OCI-LY3 (cell line): ENCODE measurements at regions not wholly inside any gene's neighbourhood (a gene's known extent, or its start where the extent isn't known, plus 50 kb on each side); places are given as distances from the start of the nearest gene placed in this dataset.

Experiments used
- H2AFZ ChIP-seq: fragments of 200-600, 300-600 bp; shearing (Covaris generic); 2 replicates; pipeline ENCODE4 v1.6.0; 2014; ENCODE audit warnings: antibody characterized with exemption, low read depth, low read length
- H3K27ac ChIP-seq: fragments of 200-600, 300-600 bp; sonication (generic); 2 replicates; pipeline ENCODE4 v1.5.1; 2014; ENCODE audit warnings: mild to moderate bottlenecking, low read length, moderate library complexity, mixed read lengths
- H3K27me3 ChIP-seq: fragments of 200-600, 300-600 bp; sonication (generic); 2 replicates; pipeline ENCODE4 v1.6.1; 2014; ENCODE audit warnings: low read depth, low read length, mixed read lengths
- H3K36me3 ChIP-seq: fragments of 200-600, 300-600 bp; sonication (generic); replicated peaks from 2 replicates; pipeline ENCODE3; 2014; ENCODE audit warnings: low read depth, low read length, mixed read lengths
- H3K4me1 ChIP-seq: fragments of 300-600, 200-600 bp; sonication (generic); 2 replicates; pipeline ENCODE4 v1.6.1; 2014; ENCODE audit warnings: low read length, mixed read lengths
- H3K4me2 ChIP-seq: fragments of 200-600, 300-600 bp; sonication (generic); 2 replicates; pipeline ENCODE4 v1.6.1; 2014; ENCODE audit warnings: low read length, mixed read lengths
- H3K4me3 ChIP-seq: fragments of 300-600, 200-600 bp; sonication (generic); 2 replicates; pipeline ENCODE4 v1.5.1; 2014; ENCODE audit warnings: antibody characterized with exemption, mild to moderate bottlenecking, low read length, moderate library complexity
- H3K79me2 ChIP-seq: fragments of 300-600, 200-600 bp; shearing (Covaris generic); 2 replicates; pipeline ENCODE4 v1.6.1; 2014; ENCODE audit warnings: mild to moderate bottlenecking, low read length, mixed read lengths
- H3K9ac ChIP-seq: fragments of 300-600, 200-600 bp; shearing (Covaris generic); 2 replicates; pipeline ENCODE4 v1.6.0; 2014; ENCODE audit warnings: mild to moderate bottlenecking, low read length, moderate library complexity
- H3K9me3 ChIP-seq: fragments of 200-600, 300-600 bp; shearing (Covaris generic); 2 replicates; pipeline ENCODE4 v1.6.1; 2014; ENCODE audit warnings: low read length, mixed read lengths; ENCODE audit not compliant: insufficient read depth
- H4K20me1 ChIP-seq: fragments of 200-600, 300-600 bp; sonication (generic); 2 replicates; pipeline ENCODE4 v1.6.1; 2016; ENCODE audit warnings: low read length, mixed read lengths; ENCODE audit not compliant: insufficient read depth
- EZH2phosphoT487 ChIP-seq: fragments of 200-600 bp; shearing (Covaris generic); IDR thresholded peaks from 2 replicates; pipeline ENCODE4 v1.6.1; 2018; ENCODE audit warnings: antibody characterized with exemption, mixed run types, low read depth
- TF ChIP-seq, protein P1 (sequence below): fragments of 200-600, 300-600 bp; sonication (generic); IDR thresholded peaks from 2 replicates; pipeline ENCODE4 v1.5.1; 2014; ENCODE audit warnings: antibody characterized with exemption, low read length, low read depth

DNA sequence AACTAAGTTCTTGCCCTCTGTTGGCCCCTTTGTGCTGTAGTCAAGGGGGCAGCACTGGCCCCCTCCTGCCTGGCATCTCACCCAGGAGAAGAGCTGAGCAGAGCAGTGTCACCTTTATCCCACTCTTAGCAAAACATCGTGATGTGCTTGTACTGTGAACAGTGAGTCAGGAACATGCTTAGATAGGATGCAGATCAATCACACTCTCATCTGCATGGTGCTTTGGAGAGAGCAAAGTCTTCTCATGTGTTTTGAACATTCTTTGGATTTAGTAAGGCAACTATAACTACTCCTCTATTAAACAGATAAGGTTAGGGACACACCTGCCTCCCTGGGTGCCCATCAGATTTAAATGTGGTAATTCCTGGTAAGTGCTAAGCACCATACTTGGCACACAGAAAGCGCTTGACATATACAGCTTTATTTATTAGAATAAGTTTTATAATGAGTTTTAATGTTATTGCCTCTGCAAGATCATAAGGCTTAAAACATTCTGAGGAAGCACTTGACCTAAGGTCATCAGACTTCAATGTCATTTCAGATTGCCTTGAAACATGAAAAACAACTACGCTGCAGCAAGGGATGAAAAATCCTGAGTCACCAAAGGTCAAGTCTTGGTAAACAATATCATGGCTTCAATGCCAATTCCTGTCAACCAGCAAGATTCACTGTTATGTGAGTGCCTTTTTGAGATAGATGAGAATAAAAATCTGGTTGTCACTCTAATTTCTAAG is 82.4 kb upstream of the IRS2 start:
- Histone ChIP-seq H3K27me3 (no peaks in the 10 kb centered on the region), H2AFZ (no peak overlapping the region), H3K4me3 (no peak overlapping the region), H3K27ac (no peak overlapping the region), H3K9me3 (no peaks in the 10 kb centered on the region), H3K36me3 (no peaks in the 10 kb centered on the region), H3K9ac (no peak overlapping the region), H3K79me2 (no peaks in the 10 kb centered on the region), H3K4me2 (no peak overlapping the region), H3K4me1 (no peaks in the 10 kb centered on the region), H4K20me1 (no peaks in the 10 kb centered on the region)
- no peak for TF ChIP-seq EZH2phosphoT487
- TF ChIP-seq, protein P1, sequence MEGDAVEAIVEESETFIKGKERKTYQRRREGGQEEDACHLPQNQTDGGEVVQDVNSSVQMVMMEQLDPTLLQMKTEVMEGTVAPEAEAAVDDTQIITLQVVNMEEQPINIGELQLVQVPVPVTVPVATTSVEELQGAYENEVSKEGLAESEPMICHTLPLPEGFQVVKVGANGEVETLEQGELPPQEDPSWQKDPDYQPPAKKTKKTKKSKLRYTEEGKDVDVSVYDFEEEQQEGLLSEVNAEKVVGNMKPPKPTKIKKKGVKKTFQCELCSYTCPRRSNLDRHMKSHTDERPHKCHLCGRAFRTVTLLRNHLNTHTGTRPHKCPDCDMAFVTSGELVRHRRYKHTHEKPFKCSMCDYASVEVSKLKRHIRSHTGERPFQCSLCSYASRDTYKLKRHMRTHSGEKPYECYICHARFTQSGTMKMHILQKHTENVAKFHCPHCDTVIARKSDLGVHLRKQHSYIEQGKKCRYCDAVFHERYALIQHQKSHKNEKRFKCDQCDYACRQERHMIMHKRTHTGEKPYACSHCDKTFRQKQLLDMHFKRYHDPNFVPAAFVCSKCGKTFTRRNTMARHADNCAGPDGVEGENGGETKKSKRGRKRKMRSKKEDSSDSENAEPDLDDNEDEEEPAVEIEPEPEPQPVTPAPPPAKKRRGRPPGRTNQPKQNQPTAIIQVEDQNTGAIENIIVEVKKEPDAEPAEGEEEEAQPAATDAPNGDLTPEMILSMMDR, result no peak

DNA sequence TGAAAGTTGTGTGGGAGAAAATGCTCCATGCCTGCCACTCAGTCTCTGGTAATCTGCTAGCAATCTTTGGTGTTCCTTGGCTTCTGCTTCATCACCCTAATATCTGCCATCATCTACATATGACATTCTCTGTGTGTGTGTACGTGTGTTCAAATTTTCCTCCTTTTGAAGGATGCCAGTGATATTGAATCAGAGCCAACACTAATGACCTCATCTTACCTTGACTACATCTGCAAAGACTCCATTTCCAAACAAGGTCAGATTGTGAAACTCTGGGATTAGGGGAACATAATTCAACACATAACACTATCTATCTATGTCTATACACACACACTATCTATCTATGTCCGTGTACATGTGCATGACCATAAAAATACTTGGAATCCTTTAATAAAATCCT is 81.4 kb upstream of the IRS2 start:
- peaks cover 5% of the 10 kb centered on the region; the same call in 1 of the 2 replicates for H3K27me3 ChIP-seq
- H3K4me3 ChIP-seq, result no peak overlapping the region
- H3K4me1 ChIP-seq, result no peaks in the 10 kb centered on the region
- no peak overlapping the region for H3K27ac ChIP-seq
- H4K20me1 ChIP-seq, result no peaks in the 10 kb centered on the region
- H3K9me3 ChIP-seq, result no peaks in the 10 kb centered on the region; the same call in 1 of the 2 replicates
- no peaks in the 10 kb centered on the region for H3K36me3 ChIP-seq
- no peak overlapping the region for H3K9ac ChIP-seq
- no peak overlapping the region for H2AFZ ChIP-seq
- no peaks in the 10 kb centered on the region for H3K79me2 ChIP-seq
- TF ChIP-seq EZH2phosphoT487, result no peak
- TF ChIP-seq, protein P1, result no peak
- no peak overlapping the region for H3K4me2 ChIP-seq

DNA sequence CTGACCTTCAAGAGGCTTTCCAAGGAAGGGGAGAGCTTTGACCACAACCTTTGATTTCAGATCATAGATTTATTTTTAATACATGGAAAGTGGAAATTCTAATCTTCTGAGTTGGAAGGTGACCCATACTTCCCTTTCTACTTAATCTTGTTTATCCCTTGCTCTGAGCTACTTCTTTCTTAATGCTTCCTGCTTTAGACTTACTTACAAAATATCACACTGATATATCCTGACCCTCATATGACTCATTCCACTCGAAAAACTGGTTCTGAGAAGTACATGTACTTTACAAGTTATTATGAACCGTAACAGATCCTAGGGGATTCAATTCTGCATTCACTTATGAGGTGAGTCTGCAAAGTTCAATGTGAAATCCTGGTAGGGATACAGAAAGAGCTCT is 76.2 kb upstream of the IRS2 start:
- Histone ChIP-seq H2AFZ (no peak overlapping the region), H3K4me2 (no peak overlapping the region), H3K4me3 (no peak overlapping the region), H3K4me1 (no peaks in the 10 kb centered on the region), H3K27me3 (peaks cover 8% of the 10 kb centered on the region; the same call in 1 of the 2 replicates), H3K79me2 (no peaks in the 10 kb centered on the region), H3K36me3 (no peaks in the 10 kb centered on the region), H3K27ac (no peak overlapping the region), H3K9me3 (no peaks in the 10 kb centered on the region; the same call in 1 of the 2 replicates), H3K9ac (no peak overlapping the region), H4K20me1 (no peaks in the 10 kb centered on the region)
- TF ChIP-seq, protein P1, result no peak
- no peak for TF ChIP-seq EZH2phosphoT487

DNA sequence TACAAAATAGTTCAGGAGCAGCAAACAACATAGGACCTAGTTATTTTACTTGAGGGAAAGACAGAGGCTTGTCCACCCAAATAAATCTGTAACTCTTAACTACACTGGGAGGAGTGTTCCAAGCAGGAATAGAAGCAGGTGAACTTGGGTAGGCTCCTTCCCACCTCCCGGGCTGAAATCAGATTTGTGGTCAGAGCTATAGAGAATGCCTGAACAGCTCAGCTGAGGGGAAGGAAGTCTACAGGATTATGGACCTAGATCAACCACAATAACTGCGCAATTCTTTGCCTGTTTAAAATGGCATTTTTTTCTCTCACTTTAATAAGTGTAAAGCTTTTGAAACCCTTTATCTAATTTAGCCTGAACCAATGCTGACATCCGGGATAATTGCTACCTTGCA is 73.5 kb upstream of the IRS2 start:
- TF ChIP-seq EZH2phosphoT487, result no peak
- TF ChIP-seq, protein P1, result no peak
- H3K79me2 ChIP-seq, result no peaks in the 10 kb centered on the region
- H3K4me2 ChIP-seq, result no peak overlapping the region
- no peaks in the 10 kb centered on the region for H3K4me1 ChIP-seq
- H3K27me3 ChIP-seq, result peaks cover 8% of the 10 kb centered on the region; the same call in 1 of the 2 replicates
- no peak overlapping the region for H2AFZ ChIP-seq
- H3K27ac ChIP-seq, result no peak overlapping the region
- H3K4me3 ChIP-seq, result no peak overlapping the region
- H4K20me1 ChIP-seq, result no peaks in the 10 kb centered on the region
- H3K9ac ChIP-seq, result no peak overlapping the region
- H3K9me3 ChIP-seq, result no peaks in the 10 kb centered on the region; the same call in 1 of the 2 replicates
- no peaks in the 10 kb centered on the region for H3K36me3 ChIP-seq
